Naive thymus-derived CD4-positive, alpha-beta T cell (primary cell): ENCODE measurements at regions not wholly inside any gene's neighbourhood (a gene's known extent, or its start where the extent isn't known, plus 50 kb on each side); places are given as distances from the start of the nearest gene placed in this dataset.

Experiments
- ATAC-seq: fragments of 150-1000 bp; cut with Tn5 transposase; 2 replicates; pipeline ENCODE4 v1.10.0; 2021; ENCODE audit warnings: mild to moderate bottlenecking, moderate library complexity
- CTCF ChIA-PET: fragments of 350-600 bp; sonication (Branson Sonifier 250); formaldehyde crosslinking; loops from one replicate; lab custom pipeline; 2021; ENCODE audit warnings: antibody characterized with exemption; lab: Charles Lee
- POLR2A ChIA-PET: fragments of 350-600 bp; sonication (Branson Sonifier 250); formaldehyde crosslinking; loops from one replicate; lab custom pipeline; 2021; ENCODE audit warnings: antibody characterized with exemption, inconsistent platforms; lab: Charles Lee
- DNase-seq, 9 donors: peaks; one replicate each; pipeline versions ENCODE4 v3.0.0 to v3.0.0-alpha.2; 2020 to 2022; ENCODE audit warnings: mixed read lengths in 1 of 9
- H3K27ac ChIP-seq: one replicate; pipeline ENCODE4 v1.7.0; 2013; ENCODE audit warnings: mild to moderate bottlenecking, low read depth, low read length, moderate library complexity
- H3K27me3 ChIP-seq, 2 donors: one replicate each; pipeline ENCODE4 v1.7.0; 2013; ENCODE audit warnings: low read length in 2 of 2, mild to moderate bottlenecking in 2 of 2, moderate library complexity in 2 of 2; ENCODE audit not compliant: control insufficient read depth in 2 of 2, insufficient read depth in 2 of 2
- H3K36me3 ChIP-seq, 3 experiments: 1 replicate in 2 of 3; 2 replicates in 1 of 3; pipeline ENCODE4 v1.7.0; 2013; ENCODE audit warnings: low read length in 3 of 3, mild to moderate bottlenecking in 3 of 3, moderate library complexity in 1 of 3; ENCODE audit not compliant: insufficient read depth in 3 of 3, control insufficient read depth in 2 of 3
- H3K4me1 ChIP-seq, 2 donors: one replicate each; pipeline ENCODE4 v1.7.0; 2013; ENCODE audit warnings: low read length in 2 of 2, mild to moderate bottlenecking in 2 of 2, moderate library complexity in 1 of 2; ENCODE audit not compliant: control insufficient read depth in 2 of 2, insufficient read depth in 2 of 2
- H3K4me3 ChIP-seq: 2 replicates; pipeline ENCODE4 v1.7.0; 2013; ENCODE audit warnings: mild to moderate bottlenecking, low read length
- H3K9me3 ChIP-seq, 3 experiments: 1 replicate in 2 of 3; 2 replicates in 1 of 3; pipeline ENCODE4 v1.7.0; 2013; ENCODE audit warnings: low read length in 3 of 3; ENCODE audit not compliant: control insufficient read depth in 2 of 3
- H3K27ac Mint-ChIP-seq, 9 donors: one replicate each; pipeline ENCODE4 v1.8.0; 2020 to 2022; ENCODE audit warnings: mixed read lengths in 9 of 9, mild to moderate bottlenecking in 8 of 9, moderate library complexity in 5 of 9, inconsistent platforms in 2 of 9
- H3K27me3 Mint-ChIP-seq, 5 donors: one replicate each; pipeline ENCODE4 v1.8.0; 2021 to 2022; ENCODE audit warnings: mixed read lengths in 5 of 5, mild to moderate bottlenecking in 1 of 5
- H3K36me3 Mint-ChIP-seq, 5 donors: one replicate each; pipeline ENCODE4 v1.8.0; 2020 to 2022; ENCODE audit warnings: mixed read lengths in 5 of 5, mild to moderate bottlenecking in 3 of 5, inconsistent platforms in 1 of 5
- H3K4me1 Mint-ChIP-seq, 7 donors: one replicate each; pipeline ENCODE4 v1.8.0; 2020 to 2022; ENCODE audit warnings: mixed read lengths in 7 of 7, mild to moderate bottlenecking in 3 of 7, inconsistent platforms in 1 of 7
- H3K4me3 Mint-ChIP-seq, 10 donors: one replicate each; pipeline ENCODE4 v1.8.0; 2020 to 2022; ENCODE audit warnings: mild to moderate bottlenecking in 10 of 10, mixed read lengths in 10 of 10, moderate library complexity in 6 of 10, inconsistent platforms in 2 of 10
- H3K9me3 Mint-ChIP-seq, 11 donors: one replicate each; pipeline ENCODE4 v1.8.0; 2020 to 2022; ENCODE audit warnings: mixed read lengths in 11 of 11, mild to moderate bottlenecking in 4 of 11, inconsistent platforms in 1 of 11, moderate library complexity in 1 of 11
- intact Hi-C, 2 donors: fragments of 100-400 bp; cut with micrococcal nuclease; formaldehyde crosslinking; loops; one replicate each; pipeline ENCODE4 v1.15.1; 2023

GRCh38 chr4:178056996-178057395, 614.8 kb upstream of the AGA start:
- H3K4me3 Mint-ChIP-seq = no peak overlapping the region
- H3K4me1 Mint-ChIP-seq = no peaks in the 10 kb centered on the region
- CTCF ChIA-PET = no interaction called here
- H3K27ac Mint-ChIP-seq = no peak overlapping the region
- peaks cover 0 to 7% (median 3%) of the 10 kb centered on the region in 11 donors for H3K9me3 Mint-ChIP-seq
- no peaks in the 10 kb centered on the region for H3K36me3 Mint-ChIP-seq
- ATAC-seq (no peak), DNase-seq (no peak)
- POLR2A ChIA-PET = no interaction called here
- Histone ChIP-seq H3K9me3 (no peaks in the 10 kb centered on the region), H3K27me3 (no peaks in the 10 kb centered on the region), H3K4me3 (no peak overlapping the region), H3K36me3 (no peaks in the 10 kb centered on the region), H3K4me1 (no peaks in the 10 kb centered on the region), H3K27ac (no peak overlapping the region)
- intact Hi-C loops = no loop called here
- H3K27me3 Mint-ChIP-seq = no peaks in the 10 kb centered on the region

GRCh38 chr4:178063568-178063967, 621.3 kb upstream of the AGA start:
- Mint-ChIP-seq H3K27me3 (no peaks in the 10 kb centered on the region), H3K27ac (no peak overlapping the region), H3K36me3 (no peaks in the 10 kb centered on the region), H3K9me3 (peaks cover 0 to 8% (median 0%) of the 10 kb centered on the region in 11 donors), H3K4me3 (no peak overlapping the region), H3K4me1 (no peaks in the 10 kb centered on the region)
- H3K9me3 ChIP-seq = no peaks in the 10 kb centered on the region
- no peak overlapping the region for H3K4me3 ChIP-seq
- no peaks in the 10 kb centered on the region for H3K27me3 ChIP-seq
- no peak for DNase-seq
- H3K27ac ChIP-seq = no peak overlapping the region
- H3K4me1 ChIP-seq = no peaks in the 10 kb centered on the region
- ChIA-PET CTCF (no interaction called here), POLR2A (no interaction called here)
- intact Hi-C loops = no loop called here
- no peaks in the 10 kb centered on the region for H3K36me3 ChIP-seq
- ATAC-seq = no peak

GRCh38 chr4:178066338-178066941, 624.2 kb upstream of the AGA start:
- no peak overlapping the region for H3K27ac Mint-ChIP-seq
- Histone ChIP-seq H3K27ac (no peak overlapping the region), H3K36me3 (no peaks in the 10 kb centered on the region), H3K27me3 (no peaks in the 10 kb centered on the region), H3K4me1 (no peaks in the 10 kb centered on the region), H3K4me3 (no peak overlapping the region), H3K9me3 (no peaks in the 10 kb centered on the region)
- DNase-seq (no peak), ATAC-seq (no peak)
- intact Hi-C loops = no loop called here
- H3K4me1 Mint-ChIP-seq = no peaks in the 10 kb centered on the region
- H3K36me3 Mint-ChIP-seq = no peaks in the 10 kb centered on the region
- H3K4me3 Mint-ChIP-seq = no peak overlapping the region
- CTCF ChIA-PET = no interaction called here
- H3K27me3 Mint-ChIP-seq = no peaks in the 10 kb centered on the region
- peaks cover 0 to 13% (median 0%) of the 10 kb centered on the region in 11 donors for H3K9me3 Mint-ChIP-seq
- POLR2A ChIA-PET = no interaction called here

- Histone ChIP-seq H3K27ac (no peak overlapping the region), H3K9me3 (no peaks in the 10 kb centered on the region), H3K36me3 (no peaks in the 10 kb centered on the region), H3K4me3 (no peak overlapping the region), H3K4me1 (no peaks in the 10 kb centered on the region), H3K27me3 (no peaks in the 10 kb centered on the region)
- no peak for DNase-seq
- H3K27ac Mint-ChIP-seq = no peak overlapping the region
- peaks cover 0 to 13% (median 0%) of the 10 kb centered on the region in 11 donors for H3K9me3 Mint-ChIP-seq
- no peaks in the 10 kb centered on the region for H3K36me3 Mint-ChIP-seq
- no peak for ATAC-seq
- ChIA-PET POLR2A (no interaction called here), CTCF (no interaction called here)
- no peaks in the 10 kb centered on the region for H3K27me3 Mint-ChIP-seq
- H3K4me1 Mint-ChIP-seq = no peaks in the 10 kb centered on the region
- intact Hi-C loops = no loop called here
- no peak overlapping the region for H3K4me3 Mint-ChIP-seq
Measured at GRCh38 chr4:178068136-178068535, 625.9 kb upstream of the AGA start.

- ChIA-PET POLR2A (no interaction called here), CTCF (no interaction called here)
- no peaks in the 10 kb centered on the region for H3K4me1 Mint-ChIP-seq
- H3K36me3 ChIP-seq = no peaks in the 10 kb centered on the region
- H3K27ac ChIP-seq = no peak overlapping the region
- no peak overlapping the region for H3K4me3 ChIP-seq
- H3K4me1 ChIP-seq = no peaks in the 10 kb centered on the region
- H3K9me3 ChIP-seq = no peaks in the 10 kb centered on the region
- H3K4me3 Mint-ChIP-seq = no peak overlapping the region
- DNase-seq (no peak), ATAC-seq (no peak)
- intact Hi-C loops = no loop called here
- H3K27me3 ChIP-seq = no peaks in the 10 kb centered on the region
- no peak overlapping the region for H3K27ac Mint-ChIP-seq
- no peaks in the 10 kb centered on the region for H3K27me3 Mint-ChIP-seq
- H3K9me3 Mint-ChIP-seq = peaks cover 0 to 6% (median 0%) of the 10 kb centered on the region in 11 donors
- no peaks in the 10 kb centered on the region for H3K36me3 Mint-ChIP-seq
Measured at GRCh38 chr4:178070163-178070562, 627.9 kb upstream of the AGA start.

GRCh38 chr4:178080312-178080711, 638.1 kb upstream of the AGA start:
- ChIA-PET POLR2A (no interaction called here), CTCF (no interaction called here)
- intact Hi-C loops = no loop called here
- Histone ChIP-seq H3K27me3 (peaks cover 0 to 5% of the 10 kb centered on the region in 2 donors), H3K4me3 (no peak overlapping the region), H3K9me3 (no peaks in the 10 kb centered on the region), H3K4me1 (no peaks in the 10 kb centered on the region), H3K27ac (no peak overlapping the region), H3K36me3 (no peaks in the 10 kb centered on the region)
- ATAC-seq = no peak
- Mint-ChIP-seq H3K27ac (no peak overlapping the region), H3K36me3 (no peaks in the 10 kb centered on the region), H3K9me3 (peaks cover 0 to 14% (median 0%) of the 10 kb centered on the region in 11 donors), H3K4me3 (no peak overlapping the region), H3K4me1 (no peaks in the 10 kb centered on the region), H3K27me3 (no peaks in the 10 kb centered on the region)
- DNase-seq = no peak

GRCh38 chr4:178081176-178081575, 638.9 kb upstream of the AGA start:
- Mint-ChIP-seq H3K36me3 (no peaks in the 10 kb centered on the region), H3K9me3 (peaks cover 0 to 18% (median 2%) of the 10 kb centered on the region in 11 donors), H3K27ac (no peak overlapping the region), H3K4me1 (no peaks in the 10 kb centered on the region), H3K27me3 (no peaks in the 10 kb centered on the region), H3K4me3 (no peak overlapping the region)
- POLR2A ChIA-PET = no interaction called here
- Histone ChIP-seq H3K36me3 (no peaks in the 10 kb centered on the region), H3K4me1 (no peaks in the 10 kb centered on the region), H3K9me3 (no peaks in the 10 kb centered on the region), H3K27ac (no peak overlapping the region), H3K4me3 (no peak overlapping the region), H3K27me3 (no peaks in the 10 kb centered on the region)
- CTCF ChIA-PET = no interaction called here
- DNase-seq (no peak), ATAC-seq (no peak)
- intact Hi-C loops = no loop called here
